Suppressor macrophage (primary cell): ENCODE measurements at regions not wholly inside any gene's neighbourhood (a gene's known extent, or its start where the extent isn't known, plus 50 kb on each side); places are given as distances from the start of the nearest gene placed in this dataset.

Experiments used
- DNase-seq, 4 experiments: peaks; one replicate each; pipeline ENCODE4 v3.0.0-alpha.2; 2020 to 2022

DNA sequence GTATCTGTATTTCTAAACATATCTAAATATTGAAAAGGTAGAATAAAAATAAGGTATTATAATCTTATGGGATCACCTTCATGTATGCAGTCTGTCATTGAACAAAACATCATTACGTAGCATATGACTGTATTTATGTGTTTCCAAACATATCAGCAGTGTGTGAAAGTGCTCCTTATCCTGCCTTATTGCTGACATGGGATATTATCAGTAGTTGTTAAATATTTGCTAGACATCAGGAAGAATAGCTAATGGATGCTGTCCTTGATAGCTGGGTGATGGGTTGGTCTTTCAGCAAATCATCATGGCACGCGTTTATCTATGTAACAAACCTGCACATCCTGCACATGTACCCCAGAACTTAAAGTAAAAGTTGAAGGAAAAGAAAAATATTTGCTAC, 59.1 kb upstream of the FAM20A start:
- DNase-seq = no peak

- no peak for DNase-seq
Observed at GRCh38 chr17:68658999-68659780, 58.0 kb upstream of the FAM20A start.

DNA sequence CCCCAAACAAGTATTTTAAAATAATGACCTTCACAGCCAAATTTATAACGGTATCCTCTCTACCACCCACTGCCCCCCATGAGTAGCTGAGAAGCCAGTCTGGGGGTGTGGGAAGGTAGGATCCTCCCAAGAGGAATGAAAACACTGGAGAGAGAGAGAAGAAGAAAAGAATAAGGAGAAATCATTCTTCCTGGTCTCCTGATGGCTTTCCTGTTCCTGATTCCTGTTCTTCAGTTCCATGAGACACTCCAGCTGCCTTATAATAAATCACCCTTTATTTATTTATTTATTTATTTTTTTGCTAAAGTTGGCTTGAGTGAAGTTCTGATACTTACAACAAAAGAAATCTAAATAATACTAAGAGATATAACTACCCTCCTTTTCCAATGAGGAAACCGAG, 56.4 kb upstream of the FAM20A start:
- no peak for DNase-seq

GRCh38 chr17:68657166-68657565, 56.0 kb upstream of the FAM20A start:
- no peak for DNase-seq

- no peak for DNase-seq
Observed at GRCh38 chr17:68656666-68657065, 55.5 kb upstream of the FAM20A start.
